GM23338 (cell line): ENCODE measurements at regions not wholly inside any gene's neighbourhood (a gene's known extent, or its start where the extent isn't known, plus 50 kb on each side); places are given as distances from the start of the nearest gene placed in this dataset.

ENCODE experiments used
- ATAC-seq: fragments of 200-7000 bp; cut with Tn5 transposase; 3 replicates; pipeline ENCODE4 v1.9.1; 2020
- DNase-seq: peaks from one replicate; pipeline ENCODE4 v3.0.0-alpha.2; 2015; ENCODE audit warnings: low spot score
- H2AFZ ChIP-seq: fragments of 200-600 bp; sonication (generic); 2 replicates; pipeline ENCODE4 v1.8.0; 2016; ENCODE audit warnings: antibody characterized with exemption, mild to moderate bottlenecking, moderate library complexity
- H3F3A ChIP-seq: fragments of 200-600 bp; sonication (generic); replicated peaks from 2 replicates; pipeline ENCODE4 v1.8.0; 2017; ENCODE audit warnings: antibody characterized with exemption, mixed run types, low read depth
- H3K27ac ChIP-seq: fragments of 200-600 bp; sonication (generic); 2 replicates; pipeline ENCODE4 v1.6.1; 2016; ENCODE audit warnings: low read depth
- H3K27me3 ChIP-seq: fragments of 200-600 bp; sonication (generic); 2 replicates; pipeline ENCODE4 v1.8.0; 2016; ENCODE audit warnings: mild to moderate bottlenecking, mixed run types, moderate library complexity; ENCODE audit not compliant: insufficient read depth
- H3K36me3 ChIP-seq: fragments of 200-600 bp; sonication (generic); 2 replicates; pipeline ENCODE4 v1.8.0; 2016; ENCODE audit warnings: mild to moderate bottlenecking; ENCODE audit not compliant: insufficient read depth
- H3K4me1 ChIP-seq: fragments of 200-600 bp; sonication (generic); 2 replicates; pipeline ENCODE4 v1.8.0; 2016; ENCODE audit warnings: mild to moderate bottlenecking, moderate library complexity; ENCODE audit not compliant: insufficient read depth
- H3K4me2 ChIP-seq: fragments of 200-600 bp; sonication (generic); 2 replicates; pipeline ENCODE4 v1.7.1; 2017; ENCODE audit warnings: mixed run types
- H3K4me3 ChIP-seq: fragments of 200-600 bp; sonication (generic); 2 replicates; pipeline ENCODE4 v1.6.1; 2016; ENCODE audit warnings: mixed run types
- H3K79me2 ChIP-seq: fragments of 200-600 bp; sonication (generic); replicated peaks from 2 replicates; pipeline ENCODE4 v1.8.0; 2017; ENCODE audit warnings: mild to moderate bottlenecking; ENCODE audit not compliant: insufficient read depth
- H3K9me2 ChIP-seq: fragments of 200-600 bp; sonication (generic); 2 replicates; pipeline ENCODE4 v1.8.0; 2017; ENCODE audit not compliant: insufficient read depth
- H4K20me1 ChIP-seq: fragments of 200-600 bp; sonication (generic); replicated peaks from 2 replicates; pipeline ENCODE4 v1.8.0; 2017; ENCODE audit warnings: mild to moderate bottlenecking; ENCODE audit not compliant: insufficient read depth
- H3K27ac Mint-ChIP-seq: 2 replicates; pipeline ENCODE4 v1.8.0; 2020; ENCODE audit warnings: inconsistent platforms, mild to moderate bottlenecking, moderate library complexity, mixed read lengths
- H3K27me3 Mint-ChIP-seq: 3 replicates; pipeline ENCODE4 v1.8.0; 2022; ENCODE audit warnings: low read depth, mild to moderate bottlenecking, moderate library complexity, mixed read lengths, inconsistent platforms; ENCODE audit not compliant: insufficient read depth, poor library complexity
- H3K36me3 Mint-ChIP-seq: 3 replicates; pipeline ENCODE4 v1.8.0; 2021; ENCODE audit warnings: low read depth, mild to moderate bottlenecking, inconsistent platforms, moderate library complexity, mixed read lengths
- H3K4me1 Mint-ChIP-seq: 3 replicates; pipeline ENCODE4 v1.8.0; 2020; ENCODE audit warnings: mild to moderate bottlenecking, inconsistent platforms, mixed read lengths
- H3K4me3 Mint-ChIP-seq: 3 replicates; pipeline ENCODE4 v1.8.0; 2021; ENCODE audit warnings: moderate library complexity, mild to moderate bottlenecking, inconsistent platforms, mixed read lengths
- H3K9me3 Mint-ChIP-seq: 3 replicates; pipeline ENCODE4 v1.8.0; 2020; ENCODE audit warnings: moderate library complexity, mild to moderate bottlenecking, inconsistent platforms, mixed read lengths
- CREB1 ChIP-seq: fragments of 250-450 bp; sonication (Bioruptor Pico); IDR thresholded peaks from 2 replicates; pipeline ENCODE4 v1.5.0; 2020; ENCODE audit warnings: low read depth, mild to moderate bottlenecking, moderate library complexity
- EZH2phosphoT487 ChIP-seq: fragments of 200-600 bp; sonication (generic); IDR thresholded peaks from one replicate; pipeline ENCODE4 v1.8.1; 2018; ENCODE audit warnings: antibody characterized with exemption; ENCODE audit not compliant: unreplicated experiment
- JUNB ChIP-seq: IDR thresholded peaks from one replicate; pipeline ENCODE4 v1.6.1; 2016; ENCODE audit warnings: antibody characterized with exemption; ENCODE audit not compliant: unreplicated experiment
- NANOG ChIP-seq: IDR thresholded peaks from 2 replicates; pipeline ENCODE4 v1.6.1; 2016; ENCODE audit warnings: antibody characterized with exemption, borderline replicate concordance
- STAT1 ChIP-seq: IDR thresholded peaks from one replicate; pipeline ENCODE4 v1.6.1; 2016; ENCODE audit warnings: antibody characterized with exemption; ENCODE audit not compliant: unreplicated experiment
- ZNF331 ChIP-seq: fragments of 250-450 bp; sonication (Bioruptor Pico); IDR thresholded peaks from 2 replicates; pipeline ENCODE4 v1.5.0; 2020; ENCODE audit warnings: low read depth, mild to moderate bottlenecking, moderate library complexity
- ZNF462 ChIP-seq: fragments of 250-450 bp; sonication (Bioruptor Pico); IDR thresholded peaks from 2 replicates; pipeline ENCODE4 v1.5.0; 2020; ENCODE audit warnings: mild to moderate bottlenecking, moderate library complexity
- TF ChIP-seq, protein P1 (sequence below): IDR thresholded peaks from 2 replicates; pipeline ENCODE4 v1.6.1; 2016; ENCODE audit warnings: antibody characterized with exemption

DNA sequence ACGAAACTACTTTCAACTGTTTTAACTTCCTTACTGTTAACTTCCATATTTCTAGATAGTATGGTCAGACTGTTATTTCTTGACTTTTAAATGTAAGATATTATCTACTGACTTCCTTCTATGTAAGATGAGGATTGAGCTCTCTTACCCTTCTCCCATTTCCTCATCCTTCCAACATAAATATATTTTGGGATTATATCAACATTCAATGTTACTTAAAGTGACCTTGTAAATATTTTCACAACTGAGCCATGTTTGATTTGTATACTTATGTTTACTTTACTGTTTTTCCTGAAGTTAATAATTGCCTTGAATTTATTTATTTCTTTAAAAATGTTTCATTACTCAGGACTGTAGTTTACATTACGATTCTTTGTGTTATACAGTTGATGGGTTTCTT, 148.7 kb downstream of the ZIC5 start (continued):
- no peak for TF ChIP-seq ZNF462 (CRISPR knock-in tag)
- TF ChIP-seq NANOG: no peak
- TF ChIP-seq, protein P1, sequence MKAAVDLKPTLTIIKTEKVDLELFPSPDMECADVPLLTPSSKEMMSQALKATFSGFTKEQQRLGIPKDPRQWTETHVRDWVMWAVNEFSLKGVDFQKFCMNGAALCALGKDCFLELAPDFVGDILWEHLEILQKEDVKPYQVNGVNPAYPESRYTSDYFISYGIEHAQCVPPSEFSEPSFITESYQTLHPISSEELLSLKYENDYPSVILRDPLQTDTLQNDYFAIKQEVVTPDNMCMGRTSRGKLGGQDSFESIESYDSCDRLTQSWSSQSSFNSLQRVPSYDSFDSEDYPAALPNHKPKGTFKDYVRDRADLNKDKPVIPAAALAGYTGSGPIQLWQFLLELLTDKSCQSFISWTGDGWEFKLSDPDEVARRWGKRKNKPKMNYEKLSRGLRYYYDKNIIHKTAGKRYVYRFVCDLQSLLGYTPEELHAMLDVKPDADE: no peak
- TF ChIP-seq STAT1: no peak

- H3K27me3 Mint-ChIP-seq: no peaks in the 10 kb centered on the region
- H3K4me1 Mint-ChIP-seq: peaks cover 26% of the 10 kb centered on the region
- H3K27ac ChIP-seq: no peak overlapping the region
- peaks cover 13% of the 10 kb centered on the region for H3K4me1 ChIP-seq
- H3K9me2 ChIP-seq: peaks cover 7% of the 10 kb centered on the region; the same call in 1 of the 2 replicates
- no peaks in the 10 kb centered on the region for H4K20me1 ChIP-seq
- no peak overlapping the region for H3K4me3 ChIP-seq
- ATAC-seq (no peak), DNase-seq (no peak)
- TF ChIP-seq CREB1 (CRISPR knock-in tag): no peak
- no peak for TF ChIP-seq ZNF331 (CRISPR knock-in tag)
- TF ChIP-seq NANOG: no peak
- no peak for TF ChIP-seq EZH2phosphoT487
- no peak for TF ChIP-seq ZNF462 (CRISPR knock-in tag)
- TF ChIP-seq JUNB: no peak
- H3K27me3 ChIP-seq: no peaks in the 10 kb centered on the region
- H3K4me2 ChIP-seq: no peak overlapping the region
- H3K4me3 Mint-ChIP-seq: no peak overlapping the region
- peaks cover 3% of the 10 kb centered on the region; the same call in 2 of the 3 replicates for H3K9me3 Mint-ChIP-seq
- H2AFZ ChIP-seq: no peak overlapping the region
- H3K79me2 ChIP-seq: no peaks in the 10 kb centered on the region
- H3K36me3 ChIP-seq: no peaks in the 10 kb centered on the region
- peaks cover 8% of the 10 kb centered on the region; the same call in 2 of the 3 replicates for H3K36me3 Mint-ChIP-seq
- peaks cover 6% of the 10 kb centered on the region; the same call in 1 of the 2 replicates for H3F3A ChIP-seq
- H3K27ac Mint-ChIP-seq: no peak overlapping the region
Observed at GRCh38 chr13:99821741-99822140, 149.8 kb downstream of the ZIC5 start.
